NCI-H2029 treated with DMSO at 0.1 percent for 48 hours (cell line): ENCODE measurements at regions not wholly inside any gene's neighbourhood (a gene's known extent, or its start where the extent isn't known, plus 50 kb on each side); places are given as distances from the start of the nearest gene placed in this dataset.

Experiments
- DNase-seq: peaks from one replicate; lab custom pipeline; 2025; lab: John Stamatoyannopoulos, UW

GRCh38 chr22:48594016-48594756 lies 1233.5 kb downstream of the BRD1 start:
- DNase-seq, result no peak

GRCh38 chr22:48593551-48593950 lies 1234.1 kb downstream of the BRD1 start:
- DNase-seq, result no peak

GRCh38 chr22:48592931-48593330 lies 1234.7 kb downstream of the BRD1 start:
- DNase-seq, result no peak

GRCh38 chr22:48592488-48592887 lies 1235.2 kb downstream of the BRD1 start:
- DNase-seq, result no peak

GRCh38 chr22:48592066-48592345 lies 1235.7 kb downstream of the BRD1 start:
- no peak for DNase-seq

- DNase-seq, result no peak
Observed at GRCh38 chr22:48591286-48592065, 1236.2 kb downstream of the BRD1 start.

GRCh38 chr22:48589901-48590300 lies 1237.8 kb downstream of the BRD1 start:
- DNase-seq, result no peak

- DNase-seq, result no peak
Observed at GRCh38 chr22:48588878-48589450, 1238.7 kb downstream of the BRD1 start.

- no peak for DNase-seq
Observed at GRCh38 chr22:48588151-48588877, 1239.4 kb downstream of the BRD1 start.

- DNase-seq, result no peak
Observed at GRCh38 chr22:48587236-48587865, 1240.3 kb downstream of the BRD1 start.

- DNase-seq, result no peak
Observed at GRCh38 chr22:48586799-48587185, 1240.9 kb downstream of the BRD1 start.

- DNase-seq, result no peak
Observed at GRCh38 chr22:48585916-48586798, 1241.5 kb downstream of the BRD1 start.

- DNase-seq, result no peak
Observed at GRCh38 chr22:48584170-48584569, 1243.5 kb downstream of the BRD1 start.

- DNase-seq, result no peak
Observed at GRCh38 chr22:48581796-48582469, 1245.7 kb downstream of the BRD1 start.

GRCh38 chr22:48581205-48581766 lies 1246.4 kb downstream of the BRD1 start:
- DNase-seq, result no peak

- no peak for DNase-seq
Observed at GRCh38 chr22:48580481-48580970, 1247.1 kb downstream of the BRD1 start.

- no peak for DNase-seq
Observed at GRCh38 chr22:48579928-48580309, 1247.8 kb downstream of the BRD1 start.

- no peak for DNase-seq
Observed at GRCh38 chr22:48579043-48579927, 1248.4 kb downstream of the BRD1 start.
